ENCODE measurements at regions not wholly inside any gene's neighbourhood (a gene's known extent, or its start where the extent isn't known, plus 50 kb on each side); places are given as distances from the start of the nearest gene placed in this dataset.

DNA sequence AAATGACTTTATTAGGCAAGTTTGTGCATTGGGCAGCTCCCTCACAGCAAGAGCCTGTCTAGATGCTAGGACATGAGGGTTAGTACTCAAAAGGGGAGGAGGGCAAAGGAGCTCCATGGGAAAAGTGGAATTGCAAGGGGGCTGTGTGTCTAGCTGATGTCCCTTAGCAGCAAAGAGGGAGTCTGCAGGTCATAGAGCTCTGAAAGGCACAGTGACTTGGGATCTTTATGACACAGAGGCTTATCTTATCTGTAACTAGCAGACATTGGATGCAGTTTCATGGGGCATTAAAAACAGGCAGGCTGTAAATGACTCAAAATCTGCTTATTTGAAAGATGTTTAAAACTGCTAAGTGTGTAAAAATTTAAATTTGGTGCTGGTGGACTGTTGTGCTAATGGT is 556.2 kb upstream of the FZD8 start:
- TF ChIP-seq CTCF (IDR thresholded peaks at IDR 0.05): no peak
- TF ChIP-seq POLR2A (IDR thresholded peaks at IDR 0.05): no peak
- TF ChIP-seq POLR2AphosphoS5 (IDR thresholded peaks at IDR 0.05): no peak
- no peak for TF ChIP-seq EP300 (IDR thresholded peaks at IDR 0.05)

Measured in upper lobe of left lung (tissue), 4 donors.